DND-41 (cell line): ENCODE measurements at regions not wholly inside any gene's neighbourhood (a gene's known extent, or its start where the extent isn't known, plus 50 kb on each side); places are given as distances from the start of the nearest gene placed in this dataset.
"Not testable (repeated sequence)": the region's sequence is repeated elsewhere in the genome, so short reads cannot be mapped to it uniquely, and the experiment has no call there.

ENCODE experiments used
- EZH2 ChIP-seq: IDR thresholded peaks from 3 replicates; pipeline ENCODE4 v1.6.1; 2012; ENCODE audit warnings: borderline replicate concordance, low read depth, mild to moderate bottlenecking, moderate library complexity, low read length, inconsistent platforms; ENCODE audit not compliant: severe bottlenecking
- TF ChIP-seq, protein P1 (sequence below): IDR thresholded peaks from 2 replicates; pipeline ENCODE4 v1.5.1; 2012; ENCODE audit warnings: borderline replicate concordance, low read length, moderate library complexity, mild to moderate bottlenecking; ENCODE audit not compliant: poor library complexity, severe bottlenecking; ENCODE audit errors: extremely low read depth

DNA sequence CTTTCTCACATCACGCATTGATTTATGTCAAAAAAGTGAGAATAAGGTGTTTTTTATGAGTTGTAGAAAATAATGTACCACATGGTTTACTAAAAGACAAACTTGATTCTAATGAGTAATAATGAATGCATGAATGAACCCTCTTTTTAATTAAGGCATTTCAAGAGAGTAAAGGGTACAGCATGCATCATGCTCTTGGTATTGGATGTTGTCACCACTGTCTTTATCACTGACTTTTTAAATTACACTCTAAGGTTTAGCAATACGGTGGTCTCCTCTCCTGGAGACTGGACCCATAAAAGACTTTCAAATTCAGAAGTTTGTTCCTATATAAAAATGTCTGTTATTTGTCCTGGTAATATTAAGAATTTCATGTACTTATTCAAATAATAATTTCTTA lies 277.5 kb upstream of the TGFBR2 start:
- TF ChIP-seq, protein P1, sequence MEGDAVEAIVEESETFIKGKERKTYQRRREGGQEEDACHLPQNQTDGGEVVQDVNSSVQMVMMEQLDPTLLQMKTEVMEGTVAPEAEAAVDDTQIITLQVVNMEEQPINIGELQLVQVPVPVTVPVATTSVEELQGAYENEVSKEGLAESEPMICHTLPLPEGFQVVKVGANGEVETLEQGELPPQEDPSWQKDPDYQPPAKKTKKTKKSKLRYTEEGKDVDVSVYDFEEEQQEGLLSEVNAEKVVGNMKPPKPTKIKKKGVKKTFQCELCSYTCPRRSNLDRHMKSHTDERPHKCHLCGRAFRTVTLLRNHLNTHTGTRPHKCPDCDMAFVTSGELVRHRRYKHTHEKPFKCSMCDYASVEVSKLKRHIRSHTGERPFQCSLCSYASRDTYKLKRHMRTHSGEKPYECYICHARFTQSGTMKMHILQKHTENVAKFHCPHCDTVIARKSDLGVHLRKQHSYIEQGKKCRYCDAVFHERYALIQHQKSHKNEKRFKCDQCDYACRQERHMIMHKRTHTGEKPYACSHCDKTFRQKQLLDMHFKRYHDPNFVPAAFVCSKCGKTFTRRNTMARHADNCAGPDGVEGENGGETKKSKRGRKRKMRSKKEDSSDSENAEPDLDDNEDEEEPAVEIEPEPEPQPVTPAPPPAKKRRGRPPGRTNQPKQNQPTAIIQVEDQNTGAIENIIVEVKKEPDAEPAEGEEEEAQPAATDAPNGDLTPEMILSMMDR: not testable (repeated sequence)
- not testable (repeated sequence) for TF ChIP-seq EZH2
